ENCODE measurements at regions not wholly inside any gene's neighbourhood (a gene's known extent, or its start where the extent isn't known, plus 50 kb on each side); places are given as distances from the start of the nearest gene placed in this dataset.
"Not testable (repeated sequence)": the region's sequence is repeated elsewhere in the genome, so short reads cannot be mapped to it uniquely, and the experiment has no call there.

GRCh38 chr14:38616959-38617358 is 361.1 kb upstream of the CLEC14A start:
- H3K9me3 Mint-ChIP-seq (ENCODE audit: unreplicated experiment), result no peaks in the 10 kb centered on the region
- CTCF ChIA-PET, result interaction anchor here (1.1 kb wide), 1 partner anchor 420 kb away, joined by 3 read pairs; no protein-coding TSS in a partner anchor

GRCh38 chr14:38611928-38612327 is 356.0 kb upstream of the CLEC14A start:
- Mint-ChIP-seq H3K9me3 (ENCODE audit: unreplicated experiment) (peaks cover 9% of the 10 kb centered on the region), H3K27ac (ENCODE audit: low read depth, unreplicated experiment) (no peak overlapping the region), H3K4me1 (ENCODE audit: insufficient read depth, unreplicated experiment) (no peaks in the 10 kb centered on the region), H3K4me3 (ENCODE audit: unreplicated experiment) (no peak overlapping the region), H3K36me3 (ENCODE audit: insufficient read depth, unreplicated experiment) (no peaks in the 10 kb centered on the region), H3K27me3 (ENCODE audit: insufficient read depth, unreplicated experiment) (no peaks in the 10 kb centered on the region)
- no peak for TF ChIP-seq CTCF (IDR thresholded peaks at IDR 0.05; ENCODE audit: unreplicated experiment)
- DNase-seq (ENCODE audit: unreplicated experiment), result no peak
- no TSS peak for BruUV-seq (replicated peaks)
- CTCF ChIA-PET, result no interaction called here
- POLR2A ChIA-PET, result no interaction called here
- intact Hi-C loops (cut with micrococcal nuclease), result no loop called here

More at GRCh38 chr14:38616959-38617358, 361.1 kb upstream of the CLEC14A start:
- no peaks in the 10 kb centered on the region for H3K36me3 Mint-ChIP-seq (ENCODE audit: insufficient read depth, unreplicated experiment)
- intact Hi-C loops (cut with micrococcal nuclease), result no loop called here
- H3K4me3 Mint-ChIP-seq (ENCODE audit: unreplicated experiment), result no peak overlapping the region
- no peak overlapping the region for H3K27ac Mint-ChIP-seq (ENCODE audit: low read depth, unreplicated experiment)
- peak; percentile 5 for DNase-seq (ENCODE audit: unreplicated experiment)
- BruUV-seq (replicated peaks), result no TSS peak
- H3K4me1 Mint-ChIP-seq (ENCODE audit: insufficient read depth, unreplicated experiment), result no peaks in the 10 kb centered on the region
- POLR2A ChIA-PET, result no interaction called here
- TF ChIP-seq CTCF (IDR thresholded peaks at IDR 0.05; ENCODE audit: unreplicated experiment), result no peak
- no peaks in the 10 kb centered on the region for H3K27me3 Mint-ChIP-seq (ENCODE audit: insufficient read depth, unreplicated experiment)

- Mint-ChIP-seq H3K27me3 (ENCODE audit: insufficient read depth, unreplicated experiment) (no peaks in the 10 kb centered on the region), H3K9me3 (ENCODE audit: unreplicated experiment) (peaks cover 9% of the 10 kb centered on the region), H3K27ac (ENCODE audit: low read depth, unreplicated experiment) (no peak overlapping the region), H3K4me3 (ENCODE audit: unreplicated experiment) (no peak overlapping the region), H3K4me1 (ENCODE audit: insufficient read depth, unreplicated experiment) (no peaks in the 10 kb centered on the region), H3K36me3 (ENCODE audit: insufficient read depth, unreplicated experiment) (no peaks in the 10 kb centered on the region)
- no TSS peak for BruUV-seq (replicated peaks)
- DNase-seq (ENCODE audit: unreplicated experiment), result no peak
- POLR2A ChIA-PET, result no interaction called here
- TF ChIP-seq CTCF (IDR thresholded peaks at IDR 0.05; ENCODE audit: unreplicated experiment), result no peak
- intact Hi-C loops (cut with micrococcal nuclease), result loop anchor here (10.0 kb wide), 1 partner anchor 407 kb away; no protein-coding TSS in a partner anchor
- CTCF ChIA-PET, result no interaction called here
Measured at GRCh38 chr14:38608244-38608643, 352.4 kb upstream of the CLEC14A start.

GRCh38 chr14:38605193-38606114 is 349.6 kb upstream of the CLEC14A start:
- intact Hi-C loops (cut with micrococcal nuclease), result loop anchor here (1.0 to 10.0 kb wide), 2 partner anchors 262 to 409 kb away; no protein-coding TSS in a partner anchor
- POLR2A ChIA-PET, result no interaction called here
- peaks cover 5% of the 10 kb centered on the region for H3K4me1 Mint-ChIP-seq (ENCODE audit: insufficient read depth, unreplicated experiment)
- H3K4me3 Mint-ChIP-seq (ENCODE audit: unreplicated experiment), result no peak overlapping the region
- H3K27ac Mint-ChIP-seq (ENCODE audit: low read depth, unreplicated experiment), result no peak overlapping the region
- H3K9me3 Mint-ChIP-seq (ENCODE audit: unreplicated experiment), result peaks cover 9% of the 10 kb centered on the region
- no peaks in the 10 kb centered on the region for H3K27me3 Mint-ChIP-seq (ENCODE audit: insufficient read depth, unreplicated experiment)
- BruUV-seq (replicated peaks), result no TSS peak
- TF ChIP-seq CTCF (IDR thresholded peaks at IDR 0.05; ENCODE audit: unreplicated experiment), result peak; percentile 20
- CTCF ChIA-PET, result interaction anchor here (0.6 to 2.2 kb wide), 5 partner anchors 262 to 861 kb away, joined by 3 to 14 read pairs (median 4); no protein-coding TSS in a partner anchor
- no peak for DNase-seq (ENCODE audit: unreplicated experiment)
- H3K36me3 Mint-ChIP-seq (ENCODE audit: insufficient read depth, unreplicated experiment), result no peaks in the 10 kb centered on the region

GRCh38 chr14:38600572-38600971 is 344.7 kb upstream of the CLEC14A start:
- not testable (repeated sequence) for H3K27me3 Mint-ChIP-seq (ENCODE audit: insufficient read depth, unreplicated experiment); H3K4me3 Mint-ChIP-seq (ENCODE audit: unreplicated experiment); H3K4me1 Mint-ChIP-seq (ENCODE audit: insufficient read depth, unreplicated experiment); H3K27ac Mint-ChIP-seq (ENCODE audit: low read depth, unreplicated experiment); H3K9me3 Mint-ChIP-seq (ENCODE audit: unreplicated experiment); BruUV-seq (replicated peaks); H3K36me3 Mint-ChIP-seq (ENCODE audit: insufficient read depth, unreplicated experiment)
- ChIA-PET CTCF (interaction anchor here (0.6 to 5.3 kb wide), 8 partner anchors 10 to 708 kb away, joined by 3 to 38 read pairs (median 3); no protein-coding TSS in a partner anchor), POLR2A (interaction anchor here (0.7 kb wide), 1 partner anchor 42 kb away, joined by 3 read pairs; no protein-coding TSS in a partner anchor)
- intact Hi-C loops (cut with micrococcal nuclease), result loop anchor here (2.0 to 10.0 kb wide), 3 partner anchors 414 to 700 kb away; no protein-coding TSS in a partner anchor
- peak; percentile 9 for DNase-seq (ENCODE audit: unreplicated experiment)

Measured in MCF 10A (cell line).